ENCODE measurements at regions not wholly inside any gene's neighbourhood (a gene's known extent, or its start where the extent isn't known, plus 50 kb on each side); places are given as distances from the start of the nearest gene placed in this dataset.

- RAD21 ChIA-PET (ENCODE audit: unreplicated experiment), result no interaction called here
- Histone ChIP-seq H3K4me3 (no peak overlapping the region), H4K20me1 (ENCODE audit: control insufficient read depth, insufficient read depth) (no peaks in the 10 kb centered on the region), H3K9me3 (replicated peaks; ENCODE audit: control insufficient read depth, insufficient read depth, low read length) (peaks cover 7% of the 10 kb centered on the region; the same call in 2 of the 3 replicates), H3K9ac (ENCODE audit: control insufficient read depth, insufficient read depth, low read length) (no peak overlapping the region), H3K79me2 (ENCODE audit: control insufficient read depth, insufficient read depth, low read length) (no peaks in the 10 kb centered on the region), H3K36me3 (ENCODE audit: control insufficient read depth in 2 of 2, insufficient read depth in 2 of 2, low read length in 1 of 2) (no peaks in the 10 kb centered on the region), H3K4me2 (ENCODE audit: control insufficient read depth, insufficient read depth) (no peak overlapping the region), H3K27me3 (replicated peaks in 1 of 2; ENCODE audit: control insufficient read depth in 2 of 2, insufficient read depth in 2 of 2, low read length in 1 of 2) (no peaks in the 10 kb centered on the region), H2AFZ (ENCODE audit: control insufficient read depth, low read depth, low read length) (no peak overlapping the region), H3K27ac (ENCODE audit: control insufficient read depth, insufficient read depth) (no peak overlapping the region), H3K4me1 (ENCODE audit: control insufficient read depth, insufficient read depth, low read length) (peaks cover 24% of the 10 kb centered on the region)
- no peak for DNase-seq (ENCODE audit: low read depth, low spot score)
- FAIRE-seq, result no peak
- intact Hi-C loops (cut with micrococcal nuclease; ENCODE audit: unreplicated experiment) (no loop called here), in situ Hi-C loops (cut with MboI) (no loop called here)
- ATAC-seq, result no peak
- CTCF ChIA-PET, result no interaction called here
- WGBS (ENCODE audit: insufficient coverage, insufficient replicate concordance, low lambda C conversion rate, missing lambda C conversion rate), result 70% methylated on average over 3 of the region's 3 CpGs
- TF ChIP-seq SPI1 (IDR thresholded peaks at IDR 0.05; ENCODE audit: borderline replicate concordance, insufficient read depth, low read depth, low read length) (peak; percentile 3; the same call in 1 of the 2 replicates), KLF5 (IDR thresholded peaks at IDR 0.05; ENCODE audit: partially characterized antibody) (no peak)
- SMC1A ChIA-PET (ENCODE audit: uncharacterized antibody, unreplicated experiment), result no interaction called here
- POLR2A ChIA-PET, result no interaction called here
- no TSS peak for BruUV-seq (replicated peaks)
Observed at GRCh38 chr1:109819906-109820305, 56.2 kb upstream of the EPS8L3 start.

GRCh38 chr1:109818988-109819764 lies 55.5 kb upstream of the EPS8L3 start:
- SMC1A ChIA-PET (ENCODE audit: uncharacterized antibody, unreplicated experiment), result no interaction called here
- DNase-seq (ENCODE audit: low read depth, low spot score) (no peak), ATAC-seq (no peak), FAIRE-seq (no peak)
- Histone ChIP-seq H4K20me1 (ENCODE audit: control insufficient read depth, insufficient read depth) (no peaks in the 10 kb centered on the region), H3K4me2 (ENCODE audit: control insufficient read depth, insufficient read depth) (no peak overlapping the region), H3K36me3 (ENCODE audit: control insufficient read depth in 2 of 2, insufficient read depth in 2 of 2, low read length in 1 of 2) (no peaks in the 10 kb centered on the region), H3K9me3 (replicated peaks; ENCODE audit: control insufficient read depth, insufficient read depth, low read length) (peaks cover 7% of the 10 kb centered on the region; the same call in 2 of the 3 replicates), H3K79me2 (ENCODE audit: control insufficient read depth, insufficient read depth, low read length) (no peaks in the 10 kb centered on the region), H2AFZ (ENCODE audit: control insufficient read depth, low read depth, low read length) (no peak overlapping the region), H3K4me1 (ENCODE audit: control insufficient read depth, insufficient read depth, low read length) (peaks cover 27% of the 10 kb centered on the region), H3K4me3 (no peak overlapping the region), H3K9ac (ENCODE audit: control insufficient read depth, insufficient read depth, low read length) (no peak overlapping the region), H3K27ac (ENCODE audit: control insufficient read depth, insufficient read depth) (no peak overlapping the region), H3K27me3 (replicated peaks in 1 of 2; ENCODE audit: control insufficient read depth in 2 of 2, insufficient read depth in 2 of 2, low read length in 1 of 2) (no peaks in the 10 kb centered on the region)
- TF ChIP-seq TAF1 (IDR thresholded peaks at IDR 0.05; ENCODE audit: borderline replicate concordance, low read depth, low read length), result no peak
- BruUV-seq (replicated peaks), result no TSS peak
- POLR2A ChIA-PET, result no interaction called here
- intact Hi-C loops (cut with micrococcal nuclease; ENCODE audit: unreplicated experiment) (no loop called here), in situ Hi-C loops (cut with MboI) (no loop called here)
- RAD21 ChIA-PET (ENCODE audit: unreplicated experiment), result interaction anchor here (0.6 to 1.7 kb wide), 3 partner anchors 92 to 1176 kb away, joined by 3 to 5 read pairs (median 4); no protein-coding TSS in a partner anchor
- 73% methylated on average over 9 of the region's 9 CpGs for WGBS (ENCODE audit: insufficient coverage, insufficient replicate concordance, low lambda C conversion rate, missing lambda C conversion rate)
- CTCF ChIA-PET, result no interaction called here

Data from GM12878 (cell line).